BLaER1 (cell line): ENCODE measurements at regions not wholly inside any gene's neighbourhood (a gene's known extent, or its start where the extent isn't known, plus 50 kb on each side); places are given as distances from the start of the nearest gene placed in this dataset.
"Not testable (repeated sequence)": the region's sequence is repeated elsewhere in the genome, so short reads cannot be mapped to it uniquely, and the experiment has no call there.

Experiments used
- H3K27ac ChIP-seq: shearing (Covaris generic); formaldehyde crosslinking; 2 replicates; pipeline ENCODE4 v1.8.1; 2022
- H3K27me3 ChIP-seq: shearing (Covaris generic); formaldehyde crosslinking; 2 replicates; pipeline ENCODE4 v1.8.1; 2022
- H3K36me3 ChIP-seq: shearing (Covaris generic); formaldehyde crosslinking; 2 replicates; pipeline ENCODE4 v1.8.1; 2022
- H3K4me1 ChIP-seq: shearing (Covaris generic); formaldehyde crosslinking; 2 replicates; pipeline ENCODE4 v1.8.1; 2022
- H3K4me2 ChIP-seq: shearing (Covaris generic); formaldehyde crosslinking; 2 replicates; pipeline ENCODE4 v1.8.1; 2022
- H3K4me3 ChIP-seq: shearing (Covaris generic); formaldehyde crosslinking; 2 replicates; pipeline ENCODE4 v1.8.1; 2022
- H3K9ac ChIP-seq: shearing (Covaris generic); formaldehyde crosslinking; 2 replicates; pipeline ENCODE4 v1.8.1; 2022
- H3K9me3 ChIP-seq: shearing (Covaris generic); formaldehyde crosslinking; 2 replicates; pipeline ENCODE4 v1.8.1; 2022
- H4K20me1 ChIP-seq: shearing (Covaris generic); formaldehyde crosslinking; 2 replicates; pipeline ENCODE4 v1.8.1; 2022
- Cebpa-rat ChIP-seq: shearing (Covaris generic); IDR thresholded peaks from 2 replicates; pipeline ENCODE4 v1.8.1; 2022

DNA sequence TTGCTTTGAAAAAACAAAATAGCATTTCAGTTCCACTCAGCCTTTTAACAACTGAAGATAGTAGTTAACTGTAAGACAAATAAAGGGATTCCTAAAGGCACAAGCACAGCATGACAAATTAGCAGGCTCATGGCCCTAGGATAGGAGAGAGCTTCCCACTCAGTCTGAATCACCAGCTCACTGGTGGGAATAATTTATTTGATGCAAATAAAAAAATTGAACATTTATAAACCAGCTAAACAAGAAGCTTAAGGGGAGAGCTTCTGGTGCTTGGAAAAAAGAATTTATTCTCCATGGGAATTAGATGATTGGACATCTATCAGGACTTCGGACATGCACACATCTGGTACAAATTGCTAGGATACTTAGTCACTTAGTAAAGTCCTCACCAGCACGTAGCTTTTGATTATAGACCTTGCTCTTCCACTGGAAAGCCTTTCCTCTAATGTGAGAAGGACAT is 294.1 kb upstream of the TNC start:
- Histone ChIP-seq H3K27me3 (no peaks in the 10 kb centered on the region), H3K9ac (no peak overlapping the region), H3K27ac (no peak overlapping the region), H4K20me1 (no peaks in the 10 kb centered on the region), H3K36me3 (no peaks in the 10 kb centered on the region), H3K9me3 (no peaks in the 10 kb centered on the region), H3K4me2 (no peak overlapping the region), H3K4me3 (no peak overlapping the region), H3K4me1 (peaks cover 12% of the 10 kb centered on the region)
- no peak for TF ChIP-seq Cebpa-rat

DNA sequence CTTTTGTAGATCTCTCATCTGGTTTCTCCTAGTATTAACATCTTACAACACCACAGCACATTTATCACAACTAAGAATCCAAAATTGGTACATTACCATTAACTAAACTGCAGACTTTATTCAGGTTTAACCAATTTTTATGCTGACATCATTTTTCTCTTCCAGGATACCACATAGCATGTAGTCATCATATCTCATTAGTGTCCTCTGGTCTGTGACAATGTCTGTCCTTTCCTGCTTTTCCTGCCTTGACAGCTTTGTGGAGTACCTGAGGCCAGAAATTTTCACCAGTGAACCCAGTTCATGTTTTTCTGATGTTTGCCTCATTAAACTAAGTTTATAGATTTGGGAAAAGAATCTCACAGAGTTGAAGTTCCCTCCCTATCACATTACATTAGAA is 294.7 kb upstream of the TNC start:
- H3K27me3 ChIP-seq, result no peaks in the 10 kb centered on the region
- no peaks in the 10 kb centered on the region for H4K20me1 ChIP-seq
- no peak overlapping the region for H3K27ac ChIP-seq
- H3K9ac ChIP-seq, result no peak overlapping the region
- H3K36me3 ChIP-seq, result no peaks in the 10 kb centered on the region
- no peak overlapping the region for H3K4me2 ChIP-seq
- no peak for TF ChIP-seq Cebpa-rat
- no peaks in the 10 kb centered on the region for H3K9me3 ChIP-seq
- H3K4me1 ChIP-seq, result peaks cover 12% of the 10 kb centered on the region
- H3K4me3 ChIP-seq, result no peak overlapping the region

DNA sequence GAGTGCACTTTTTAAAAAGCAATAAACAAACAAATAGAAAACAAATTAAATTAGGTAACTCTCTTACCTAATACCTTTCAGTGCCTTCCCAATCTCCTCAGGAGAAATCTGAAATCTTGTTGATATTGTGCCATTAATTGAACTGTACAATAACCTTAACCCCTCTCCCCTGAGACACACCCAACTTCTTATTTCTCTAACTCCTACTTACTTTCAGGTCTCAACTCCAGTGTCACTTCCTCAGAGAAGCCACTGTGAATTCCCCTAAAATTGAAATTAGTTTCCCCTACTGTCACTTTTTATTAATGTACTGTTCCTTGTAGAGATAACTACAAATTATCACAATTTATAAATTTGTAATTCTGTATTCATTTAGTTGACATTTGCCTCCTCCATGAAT is 295.3 kb upstream of the TNC start:
- Histone ChIP-seq H3K27ac (no peak overlapping the region), H3K9ac (no peak overlapping the region), H3K4me2 (no peak overlapping the region), H3K4me1 (peaks cover 12% of the 10 kb centered on the region), H3K9me3 (no peaks in the 10 kb centered on the region), H3K4me3 (no peak overlapping the region), H4K20me1 (no peaks in the 10 kb centered on the region), H3K27me3 (no peaks in the 10 kb centered on the region), H3K36me3 (no peaks in the 10 kb centered on the region)
- no peak for TF ChIP-seq Cebpa-rat

DNA sequence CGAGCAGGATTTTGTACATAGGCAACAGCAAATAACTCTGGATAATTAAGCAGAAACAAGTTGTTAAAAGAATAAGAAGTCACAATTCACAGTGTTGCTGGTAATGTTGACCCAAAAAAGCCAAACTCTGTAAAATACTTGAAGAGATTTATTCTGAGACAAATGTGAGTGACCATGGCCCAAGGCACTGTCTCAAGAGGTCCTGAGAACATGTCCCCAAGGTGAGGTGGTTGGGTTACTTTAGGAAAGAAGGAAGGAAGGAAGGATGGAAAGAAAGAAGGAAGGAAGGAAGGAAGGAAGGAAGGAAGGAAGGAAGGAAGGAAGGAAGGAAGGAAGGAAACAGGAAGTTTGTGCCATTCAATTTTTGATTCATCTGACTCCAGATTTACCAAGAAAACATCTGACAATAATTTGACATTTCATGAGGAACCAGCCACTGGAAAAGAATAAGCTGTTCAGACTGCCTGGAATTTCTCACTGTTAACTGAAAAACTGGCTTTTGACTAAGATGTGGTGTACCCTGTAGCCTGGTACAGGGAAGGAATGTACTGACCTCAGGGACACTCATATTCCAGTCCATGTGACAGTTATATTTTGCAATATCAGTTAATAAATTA is 295.9 kb upstream of the TNC start:
- no peaks in the 10 kb centered on the region for H4K20me1 ChIP-seq
- H3K27ac ChIP-seq, result no peak overlapping the region
- no peak overlapping the region for H3K4me3 ChIP-seq
- H3K9me3 ChIP-seq, result no peaks in the 10 kb centered on the region
- H3K4me2 ChIP-seq, result peak overlapping the region; percentile 4; the same call in 1 of the 2 replicates
- H3K9ac ChIP-seq, result no peak overlapping the region
- H3K27me3 ChIP-seq, result no peaks in the 10 kb centered on the region
- peaks cover 12% of the 10 kb centered on the region for H3K4me1 ChIP-seq
- no peak for TF ChIP-seq Cebpa-rat
- H3K36me3 ChIP-seq, result no peaks in the 10 kb centered on the region

DNA sequence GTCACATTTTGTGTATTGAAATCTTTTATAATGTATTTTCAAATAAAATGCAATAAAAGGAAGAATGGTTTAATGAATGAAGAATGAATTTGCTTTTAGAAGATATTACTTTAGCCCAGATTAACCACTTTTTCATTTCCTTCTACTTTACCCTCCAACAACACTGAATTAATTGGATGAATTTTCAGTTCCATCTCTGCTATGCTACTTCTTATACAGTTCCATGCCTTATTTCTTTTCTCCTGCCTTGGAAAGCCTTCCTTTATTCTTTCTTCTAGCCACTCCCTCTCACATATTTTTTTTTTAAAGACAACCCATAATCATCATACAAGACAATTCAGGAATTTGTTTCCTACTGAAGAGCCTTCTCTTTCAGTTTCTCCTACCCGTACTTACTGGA is 296.6 kb upstream of the TNC start:
- no peaks in the 10 kb centered on the region for H4K20me1 ChIP-seq
- TF ChIP-seq Cebpa-rat, result no peak
- H3K36me3 ChIP-seq, result no peaks in the 10 kb centered on the region
- no peak overlapping the region for H3K4me3 ChIP-seq
- no peak overlapping the region for H3K9ac ChIP-seq
- no peak overlapping the region for H3K27ac ChIP-seq
- no peaks in the 10 kb centered on the region for H3K27me3 ChIP-seq
- no peak overlapping the region for H3K4me2 ChIP-seq
- H3K9me3 ChIP-seq, result no peaks in the 10 kb centered on the region
- H3K4me1 ChIP-seq, result peaks cover 12% of the 10 kb centered on the region

DNA sequence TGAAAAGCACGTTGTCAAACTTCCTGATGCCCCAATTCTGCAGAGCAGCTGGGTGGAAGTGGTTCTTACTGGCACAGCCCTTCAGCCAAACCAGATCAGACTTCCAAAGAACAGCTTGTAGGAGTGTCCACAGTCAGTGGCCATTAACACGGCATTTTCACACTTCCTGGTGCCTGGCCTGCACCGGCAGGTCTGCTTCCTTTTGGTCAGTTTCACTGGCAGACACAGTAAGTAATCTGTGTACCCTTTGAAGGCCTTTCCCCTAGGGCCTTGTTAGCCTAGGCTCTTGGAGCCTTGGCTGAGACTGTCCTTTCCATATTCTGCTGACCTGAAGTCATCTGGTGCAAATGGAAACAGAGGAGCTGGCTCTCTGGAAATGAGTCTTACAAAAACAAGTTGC is 297.5 kb upstream of the TNC start:
- H3K9ac ChIP-seq, result no peak overlapping the region
- H3K9me3 ChIP-seq, result peaks cover 3% of the 10 kb centered on the region
- no peak overlapping the region for H3K27ac ChIP-seq
- no peaks in the 10 kb centered on the region for H4K20me1 ChIP-seq
- no peak for TF ChIP-seq Cebpa-rat
- H3K4me3 ChIP-seq, result no peak overlapping the region
- H3K4me2 ChIP-seq, result no peak overlapping the region
- no peaks in the 10 kb centered on the region for H3K27me3 ChIP-seq
- H3K4me1 ChIP-seq, result peaks cover 12% of the 10 kb centered on the region
- H3K36me3 ChIP-seq, result no peaks in the 10 kb centered on the region

DNA sequence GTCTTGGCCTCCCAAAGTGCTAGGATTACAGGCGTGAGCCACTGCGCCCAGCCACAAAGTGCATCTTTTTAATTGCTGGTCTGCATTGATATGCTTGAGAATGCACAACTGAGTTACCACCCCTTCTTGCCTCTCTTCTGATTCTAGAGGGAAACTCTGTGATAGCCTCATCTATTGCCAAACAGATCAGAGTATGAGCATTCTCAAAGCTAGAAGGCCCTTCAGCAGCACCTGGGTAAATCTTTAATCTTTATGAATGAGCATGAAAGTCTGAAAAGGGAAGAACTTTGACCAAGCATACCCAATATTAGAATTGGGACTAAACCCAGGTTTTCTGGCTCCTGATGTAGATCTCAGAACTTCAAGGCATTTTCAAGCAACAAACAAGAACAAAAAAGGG is 298.3 kb upstream of the TNC start:
- H3K9ac ChIP-seq, result no peak overlapping the region
- TF ChIP-seq Cebpa-rat, result no peak
- peaks cover 5% of the 10 kb centered on the region for H3K9me3 ChIP-seq
- H3K36me3 ChIP-seq, result no peaks in the 10 kb centered on the region
- H3K4me3 ChIP-seq, result no peak overlapping the region
- no peak overlapping the region for H3K4me2 ChIP-seq
- no peaks in the 10 kb centered on the region for H4K20me1 ChIP-seq
- H3K4me1 ChIP-seq, result peaks cover 12% of the 10 kb centered on the region
- H3K27me3 ChIP-seq, result no peaks in the 10 kb centered on the region
- no peak overlapping the region for H3K27ac ChIP-seq

DNA sequence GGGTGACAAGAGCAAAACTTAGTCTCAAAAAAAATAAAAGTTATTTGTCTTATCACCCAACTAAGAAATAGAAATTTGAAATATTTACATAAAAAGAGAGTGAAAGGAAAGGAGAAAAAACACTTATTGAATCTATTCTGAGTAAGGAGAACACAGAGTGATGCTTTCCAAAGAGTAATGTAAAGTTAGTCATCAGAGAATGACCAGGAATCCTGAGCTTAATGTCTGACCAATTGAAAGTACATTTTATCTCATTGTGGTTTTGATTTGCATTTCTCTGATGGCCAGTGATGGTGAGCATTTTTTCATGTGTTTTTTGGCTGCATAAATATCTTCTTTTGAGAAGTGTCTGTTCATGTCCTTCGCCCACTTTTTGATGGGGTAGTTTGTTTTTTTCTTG is 300.2 kb upstream of the TNC start:
- not testable (repeated sequence) for H3K9ac ChIP-seq, H3K27ac ChIP-seq, H3K4me3 ChIP-seq, H4K20me1 ChIP-seq, H3K9me3 ChIP-seq, H3K27me3 ChIP-seq, H3K4me2 ChIP-seq, H3K36me3 ChIP-seq
- peaks cover 12% of the 10 kb centered on the region for H3K4me1 ChIP-seq

DNA sequence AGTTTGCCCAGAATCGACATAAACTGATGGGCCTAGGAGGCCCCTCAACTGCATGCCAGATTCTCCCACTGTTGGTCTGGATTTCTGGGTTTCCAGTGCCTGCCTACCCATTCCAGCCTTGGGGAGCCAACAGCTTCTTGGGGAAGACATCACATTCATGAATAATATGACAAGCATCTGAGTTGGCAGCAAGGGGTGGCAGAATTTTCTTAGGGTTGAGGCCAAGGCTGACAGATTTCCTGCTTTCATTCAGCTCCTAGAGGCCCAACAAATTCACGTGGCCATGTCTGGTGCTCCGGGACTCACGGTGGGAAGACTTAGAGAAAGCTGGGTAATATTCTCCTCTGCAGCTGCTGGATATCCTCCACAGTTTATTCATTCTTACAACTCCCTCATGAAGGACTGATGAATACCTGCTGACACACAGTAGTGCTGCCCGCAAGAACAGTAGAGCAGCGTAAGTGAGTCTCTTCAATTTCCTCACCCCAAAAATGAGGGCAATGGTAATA is 305.0 kb upstream of the TNC start:
- TF ChIP-seq Cebpa-rat, result no peak
- Histone ChIP-seq H3K27ac (no peak overlapping the region), H3K4me3 (no peak overlapping the region), H3K9ac (no peak overlapping the region), H4K20me1 (no peaks in the 10 kb centered on the region), H3K4me1 (no peaks in the 10 kb centered on the region), H3K36me3 (no peaks in the 10 kb centered on the region), H3K4me2 (no peak overlapping the region), H3K9me3 (peaks cover 27% of the 10 kb centered on the region), H3K27me3 (no peaks in the 10 kb centered on the region)

DNA sequence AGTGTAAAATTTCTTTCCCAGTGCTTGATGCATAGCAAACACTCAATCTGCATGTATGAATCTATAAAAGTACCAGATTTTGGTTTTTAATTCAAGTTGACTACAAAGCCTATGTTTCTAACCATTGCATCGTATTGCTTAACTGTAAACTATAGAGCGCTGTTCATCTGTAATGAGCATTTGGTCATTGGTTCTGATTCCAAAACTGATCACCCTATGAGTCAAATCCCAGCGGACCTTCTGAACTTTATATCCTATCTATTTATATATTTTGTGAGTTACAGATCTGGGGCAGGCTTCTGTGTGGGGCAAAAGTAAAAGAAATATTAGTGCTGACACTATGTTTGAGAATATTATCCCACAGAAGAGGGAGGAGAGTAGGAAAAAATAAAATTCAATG is 305.7 kb upstream of the TNC start:
- Histone ChIP-seq H3K27me3 (no peaks in the 10 kb centered on the region), H3K4me2 (no peak overlapping the region), H3K9me3 (peaks cover 27% of the 10 kb centered on the region), H4K20me1 (no peaks in the 10 kb centered on the region), H3K36me3 (no peaks in the 10 kb centered on the region), H3K4me1 (no peaks in the 10 kb centered on the region), H3K4me3 (no peak overlapping the region), H3K27ac (no peak overlapping the region), H3K9ac (no peak overlapping the region)
- TF ChIP-seq Cebpa-rat, result no peak

DNA sequence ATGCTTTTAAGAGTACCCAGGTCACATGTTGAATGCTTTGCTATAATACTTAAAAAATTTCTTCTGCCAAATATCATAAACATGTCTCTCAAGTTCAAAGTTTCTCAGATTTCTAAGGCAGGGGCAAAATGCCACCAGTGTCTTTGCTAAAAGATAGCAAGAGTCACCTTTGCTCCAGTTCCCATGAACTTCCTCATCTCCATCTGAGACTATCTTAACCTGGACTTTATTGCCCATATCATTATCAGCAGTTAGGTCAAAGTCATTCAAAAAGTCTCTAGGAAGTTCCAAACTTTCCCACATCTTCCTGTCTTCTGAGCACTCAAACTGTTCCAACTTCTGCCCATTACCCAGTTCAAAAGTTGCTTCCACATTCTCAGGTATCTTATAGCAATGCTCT is 307.6 kb upstream of the TNC start:
- Histone ChIP-seq H3K9ac (no peak overlapping the region), H3K27me3 (no peaks in the 10 kb centered on the region), H3K4me1 (no peaks in the 10 kb centered on the region), H3K36me3 (no peaks in the 10 kb centered on the region), H4K20me1 (no peaks in the 10 kb centered on the region), H3K9me3 (peaks cover 23% of the 10 kb centered on the region), H3K27ac (no peak overlapping the region), H3K4me3 (no peak overlapping the region), H3K4me2 (no peak overlapping the region)
- no peak for TF ChIP-seq Cebpa-rat
